Trophoblast cell (in vitro differentiated cells and primary cell): ENCODE measurements at regions not wholly inside any gene's neighbourhood (a gene's known extent, or its start where the extent isn't known, plus 50 kb on each side); places are given as distances from the start of the nearest gene placed in this dataset.

Experiments
- DNase-seq, 2 donors: peaks; one replicate each; pipeline ENCODE4 v3.0.0-alpha.2; 2016
- H2AFZ ChIP-seq: 2 replicates; pipeline ENCODE4 v1.6.1; 2013; ENCODE audit warnings: low read length, moderate library complexity, mild to moderate bottlenecking; ENCODE audit not compliant: insufficient read depth, poor library complexity
- H2AK5ac ChIP-seq: 2 replicates; pipeline ENCODE4 v1.6.1; 2013; ENCODE audit warnings: mild to moderate bottlenecking, low read length
- H2BK120ac ChIP-seq: 2 replicates; pipeline ENCODE4 v1.6.1; 2013; ENCODE audit warnings: low read length, mild to moderate bottlenecking, moderate library complexity; ENCODE audit not compliant: insufficient read depth, poor library complexity
- H2BK12ac ChIP-seq: 2 replicates; pipeline ENCODE4 v1.6.1; 2013; ENCODE audit warnings: mild to moderate bottlenecking, low read length, moderate library complexity
- H2BK5ac ChIP-seq: 2 replicates; pipeline ENCODE4 v1.6.1; 2013; ENCODE audit warnings: low read length, low read depth, moderate library complexity, mild to moderate bottlenecking; ENCODE audit not compliant: poor library complexity
- H3K14ac ChIP-seq: 2 replicates; pipeline ENCODE4 v1.6.1; 2013; ENCODE audit warnings: mild to moderate bottlenecking, low read length
- H3K18ac ChIP-seq: 2 replicates; pipeline ENCODE4 v1.6.1; 2013; ENCODE audit warnings: mild to moderate bottlenecking, low read length
- H3K23ac ChIP-seq: 2 replicates; pipeline ENCODE4 v1.6.1; 2013; ENCODE audit warnings: low read length
- H3K27ac ChIP-seq: 2 replicates; pipeline ENCODE4 v1.5.1; 2013; ENCODE audit warnings: low read depth, mild to moderate bottlenecking, inconsistent platforms, low read length, moderate library complexity
- H3K27me3 ChIP-seq: 2 replicates; pipeline ENCODE4 v1.6.1; 2013; ENCODE audit warnings: inconsistent platforms, mild to moderate bottlenecking, low read length, moderate library complexity; ENCODE audit not compliant: insufficient read depth
- H3K36me3 ChIP-seq, 2 experiments: 1 replicate in 1 of 2; 2 replicates in 1 of 2; pipeline ENCODE4 v1.6.1; 2013; ENCODE audit warnings: low read length in 2 of 2, mild to moderate bottlenecking in 2 of 2, moderate library complexity in 1 of 2; ENCODE audit not compliant: insufficient read depth in 2 of 2, control insufficient read depth in 1 of 2
- H3K4ac ChIP-seq: 2 replicates; pipeline ENCODE4 v1.6.1; 2013; ENCODE audit warnings: low read depth, mild to moderate bottlenecking, low read length, moderate library complexity
- H3K4me1 ChIP-seq, 2 experiments: 1 replicate in 1 of 2; 2 replicates in 1 of 2; pipeline ENCODE4 v1.6.1; 2013; ENCODE audit warnings: low read length in 2 of 2, mild to moderate bottlenecking in 2 of 2, moderate library complexity in 1 of 2; ENCODE audit not compliant: insufficient read depth in 2 of 2, control insufficient read depth in 1 of 2
- H3K4me2 ChIP-seq: 2 replicates; pipeline ENCODE4 v1.6.1; 2013; ENCODE audit warnings: inconsistent platforms, mild to moderate bottlenecking, low read length, moderate library complexity
- H3K4me3 ChIP-seq: 2 replicates; pipeline ENCODE4 v1.5.1; 2013; ENCODE audit warnings: mild to moderate bottlenecking, low read depth, low read length, inconsistent platforms
- H3K79me1 ChIP-seq: one replicate; pipeline ENCODE4 v1.6.1; 2013; ENCODE audit warnings: low read length
- H3K79me2 ChIP-seq: 2 replicates; pipeline ENCODE4 v1.6.1; 2013; ENCODE audit warnings: low read length, mild to moderate bottlenecking; ENCODE audit not compliant: control insufficient read depth, insufficient read depth, poor library complexity
- H3K9ac ChIP-seq: 2 replicates; pipeline ENCODE4 v1.6.1; 2013; ENCODE audit warnings: mild to moderate bottlenecking, low read length
- H3K9me3 ChIP-seq: 2 replicates; pipeline ENCODE4 v1.6.1; 2013; ENCODE audit warnings: low read depth, mild to moderate bottlenecking, control low read depth, inconsistent platforms, low read length; ENCODE audit not compliant: insufficient read depth
- H4K12ac ChIP-seq: 2 replicates; pipeline ENCODE4 v1.6.1; 2013; ENCODE audit warnings: low read depth, mild to moderate bottlenecking, low read length, moderate library complexity
- H4K8ac ChIP-seq: 2 replicates; pipeline ENCODE4 v1.6.1; 2013; ENCODE audit warnings: low read depth, mild to moderate bottlenecking, low read length, moderate library complexity
- H4K91ac ChIP-seq: one replicate; pipeline ENCODE4 v1.6.1; 2013; ENCODE audit warnings: low read depth, mild to moderate bottlenecking, low read length, moderate library complexity
- WGBS: extraction: QIAGEN DNeasy Blood & Tissue Kit; methylation state at CpG from one replicate; pipeline ENCODE4 v1.1.7; 2013; ENCODE audit warnings: missing lambda C conversion rate; ENCODE audit not compliant: insufficient read length, insufficient coverage; ENCODE audit errors: extremely low coverage; 5-methylcytosine and 5-hydroxymethylcytosine counted together

- Histone ChIP-seq H2AFZ (no peak overlapping the region), H3K4me1 (no peaks in the 10 kb centered on the region), H3K9me3 (peaks cover 2% of the 10 kb centered on the region), H3K9ac (no peak overlapping the region), H2AK5ac (no peak overlapping the region), H4K91ac (no peak overlapping the region), H3K4me2 (no peak overlapping the region), H2BK12ac (no peak overlapping the region), H3K27me3 (no peaks in the 10 kb centered on the region), H4K8ac (no peak overlapping the region), H4K12ac (no peak overlapping the region), H3K23ac (no peak overlapping the region), H2BK120ac (no peak overlapping the region), H3K36me3 (no peaks in the 10 kb centered on the region), H3K18ac (no peak overlapping the region), H3K4ac (no peak overlapping the region), H3K27ac (no peak overlapping the region), H3K4me3 (no peak overlapping the region), H2BK5ac (no peak overlapping the region), H3K14ac (no peak overlapping the region), H3K79me1 (no peaks in the 10 kb centered on the region), H3K79me2 (no peaks in the 10 kb centered on the region)
- DNase-seq = no peak
- WGBS = no CpG with 5 or more reads among the region's 22 CpGs
These were observed 97.8 kb downstream of the MRPL36 start for GRCh38 chr5:1701884-1702283.

- no peaks in the 10 kb centered on the region for H3K27me3 ChIP-seq
These were observed 98.3 kb downstream of the MRPL36 start for GRCh38 chr5:1701216-1701864.

GRCh38 chr5:1699394-1699793 is 100.2 kb downstream of the MRPL36 start:
- no peaks in the 10 kb centered on the region for H3K36me3 ChIP-seq
- H2BK5ac ChIP-seq = no peak overlapping the region
- H3K79me1 ChIP-seq = no peaks in the 10 kb centered on the region
- no peak overlapping the region for H3K4ac ChIP-seq
- H4K91ac ChIP-seq = no peak overlapping the region
- no CpG with 5 or more reads among the region's 6 CpGs for WGBS
- no peak overlapping the region for H3K27ac ChIP-seq
- no peak overlapping the region for H4K8ac ChIP-seq
- H3K4me1 ChIP-seq = no peaks in the 10 kb centered on the region
- H3K18ac ChIP-seq = no peak overlapping the region
- no peak overlapping the region for H3K4me2 ChIP-seq
- H3K9me3 ChIP-seq = peaks cover 1% of the 10 kb centered on the region
- no peaks in the 10 kb centered on the region for H3K27me3 ChIP-seq
- no peak overlapping the region for H3K4me3 ChIP-seq
- no peak overlapping the region for H2AK5ac ChIP-seq
- no peak overlapping the region for H3K9ac ChIP-seq
- H3K23ac ChIP-seq = no peak overlapping the region
- no peak for DNase-seq
- no peak overlapping the region for H4K12ac ChIP-seq
- H3K14ac ChIP-seq = no peak overlapping the region
- no peak overlapping the region for H2AFZ ChIP-seq
- no peak overlapping the region for H2BK12ac ChIP-seq
- H2BK120ac ChIP-seq = no peak overlapping the region
- no peaks in the 10 kb centered on the region for H3K79me2 ChIP-seq

More at GRCh38 chr5:1701216-1701864, 98.3 kb downstream of the MRPL36 start:
- Histone ChIP-seq H2AFZ (no peak overlapping the region), H3K14ac (no peak overlapping the region), H3K79me1 (no peaks in the 10 kb centered on the region), H2AK5ac (no peak overlapping the region), H3K4me1 (no peaks in the 10 kb centered on the region), H3K36me3 (no peaks in the 10 kb centered on the region), H3K27ac (no peak overlapping the region), H3K4me2 (no peak overlapping the region), H4K12ac (no peak overlapping the region), H3K9ac (no peak overlapping the region), H4K8ac (no peak overlapping the region), H3K4me3 (peak overlapping the region; percentile 43), H3K4ac (no peak overlapping the region), H3K9me3 (peaks cover 1% of the 10 kb centered on the region), H3K23ac (no peak overlapping the region), H2BK12ac (no peak overlapping the region), H3K18ac (no peak overlapping the region), H2BK120ac (no peak overlapping the region), H3K79me2 (no peaks in the 10 kb centered on the region), H4K91ac (no peak overlapping the region), H2BK5ac (no peak overlapping the region)
- no CpG with 5 or more reads among the region's 15 CpGs for WGBS
- DNase-seq = no peak

- Histone ChIP-seq H4K12ac (no peak overlapping the region), H4K8ac (no peak overlapping the region), H2AFZ (no peak overlapping the region), H3K4me2 (no peak overlapping the region), H2BK12ac (no peak overlapping the region), H3K23ac (no peak overlapping the region), H3K4me3 (no peak overlapping the region), H3K27me3 (no peaks in the 10 kb centered on the region), H3K4me1 (no peaks in the 10 kb centered on the region), H3K27ac (no peak overlapping the region), H2BK5ac (no peak overlapping the region), H3K14ac (no peak overlapping the region), H3K79me1 (no peaks in the 10 kb centered on the region), H3K79me2 (no peaks in the 10 kb centered on the region), H3K9ac (no peak overlapping the region), H3K18ac (no peak overlapping the region), H3K4ac (no peak overlapping the region), H3K36me3 (no peaks in the 10 kb centered on the region), H2AK5ac (no peak overlapping the region), H4K91ac (no peak overlapping the region), H3K9me3 (no peaks in the 10 kb centered on the region), H2BK120ac (no peak overlapping the region)
- no CpG with 5 or more reads among the region's 12 CpGs for WGBS
- no peak for DNase-seq
These were observed 100.9 kb downstream of the MRPL36 start for GRCh38 chr5:1698589-1699316.
